H9 (cell line): ENCODE measurements at regions not wholly inside any gene's neighbourhood (a gene's known extent, or its start where the extent isn't known, plus 50 kb on each side); places are given as distances from the start of the nearest gene placed in this dataset.

Source experiments
- DNase-seq: peaks from one replicate; pipeline ENCODE4 v3.0.0-alpha.2; 2017
- H2AFZ ChIP-seq: one replicate; pipeline ENCODE4 v1.6.1; 2013; ENCODE audit warnings: mild to moderate bottlenecking, low read length, control low read depth, moderate library complexity
- H2AK5ac ChIP-seq: 2 replicates; pipeline ENCODE4 v1.6.1; 2013; ENCODE audit warnings: low read length, control low read depth, mixed read lengths; ENCODE audit not compliant: insufficient read length
- H2BK120ac ChIP-seq: one replicate; pipeline ENCODE4 v1.6.1; 2013; ENCODE audit warnings: low read depth, mild to moderate bottlenecking, low read length, control low read depth, inconsistent platforms; ENCODE audit not compliant: poor library complexity, severe bottlenecking
- H2BK12ac ChIP-seq: 2 replicates; pipeline ENCODE4 v1.6.1; 2013; ENCODE audit warnings: low read length, control low read depth, mixed read lengths, low read depth; ENCODE audit not compliant: insufficient read length
- H2BK15ac ChIP-seq: 2 replicates; pipeline ENCODE4 v1.6.1; 2013; ENCODE audit warnings: low read depth, low read length, control low read depth
- H2BK20ac ChIP-seq: one replicate; pipeline ENCODE4 v1.6.1; 2013; ENCODE audit warnings: low read depth, mild to moderate bottlenecking, low read length, control low read depth, inconsistent platforms; ENCODE audit not compliant: poor library complexity, severe bottlenecking
- H2BK5ac ChIP-seq: 2 replicates; pipeline ENCODE4 v1.6.1; 2013; ENCODE audit warnings: low read length, control low read depth, mixed read lengths; ENCODE audit not compliant: insufficient read length
- H3K14ac ChIP-seq: 2 replicates; pipeline ENCODE4 v1.6.1; 2013; ENCODE audit warnings: low read length, control low read depth; ENCODE audit not compliant: insufficient read depth
- H3K18ac ChIP-seq: 2 replicates; pipeline ENCODE4 v1.6.1; 2013; ENCODE audit warnings: low read depth, mild to moderate bottlenecking, mixed read lengths, low read length, control low read depth; ENCODE audit not compliant: insufficient read length
- H3K23ac ChIP-seq: 2 replicates; pipeline ENCODE4 v1.6.1; 2013; ENCODE audit warnings: low read length, control low read depth, mixed read lengths, low read depth; ENCODE audit not compliant: insufficient read length
- H3K23me2 ChIP-seq: 2 replicates; pipeline ENCODE4 v1.6.1; 2013; ENCODE audit warnings: low read depth, mild to moderate bottlenecking, mixed read lengths, low read length, control low read depth; ENCODE audit not compliant: insufficient read length, poor library complexity, severe bottlenecking
- H3K27ac ChIP-seq: 2 replicates; pipeline ENCODE4 v1.5.1; 2013; ENCODE audit warnings: low read length, control low read depth, mixed read lengths, low read depth; ENCODE audit not compliant: insufficient read length
- H3K27me3 ChIP-seq: 2 replicates; pipeline ENCODE4 v1.6.1; 2013; ENCODE audit warnings: low read length, control low read depth, inconsistent platforms; ENCODE audit not compliant: insufficient read depth
- H3K4ac ChIP-seq: 2 replicates; pipeline ENCODE4 v1.6.1; 2013; ENCODE audit warnings: low read depth, mild to moderate bottlenecking, control low read depth, inconsistent platforms, low read length, moderate library complexity
- H3K4me1 ChIP-seq: 2 replicates; pipeline ENCODE4 v1.6.1; 2013; ENCODE audit warnings: low read length, control low read depth, inconsistent platforms; ENCODE audit not compliant: insufficient read depth
- H3K4me2 ChIP-seq: 2 replicates; pipeline ENCODE4 v1.6.1; 2013; ENCODE audit warnings: low read length, control low read depth, mixed read lengths; ENCODE audit not compliant: insufficient read length, insufficient read depth
- H3K56ac ChIP-seq: 2 replicates; pipeline ENCODE4 v1.6.1; 2013; ENCODE audit warnings: low read depth, mild to moderate bottlenecking, mixed read lengths, low read length, control low read depth; ENCODE audit not compliant: insufficient read length
- H3K79me1 ChIP-seq: 2 replicates; pipeline ENCODE4 v1.6.1; 2013; ENCODE audit warnings: low read depth, mild to moderate bottlenecking, moderate library complexity, low read length, control low read depth, inconsistent platforms; ENCODE audit not compliant: insufficient read depth, poor library complexity, severe bottlenecking
- H3K79me2 ChIP-seq: 2 replicates; pipeline ENCODE4 v1.6.1; 2013; ENCODE audit warnings: low read length, control low read depth, inconsistent platforms; ENCODE audit not compliant: insufficient read depth
- H3K9ac ChIP-seq: 2 replicates; pipeline ENCODE4 v1.6.1; 2013; ENCODE audit warnings: low read length, control low read depth, mixed read lengths; ENCODE audit not compliant: insufficient read length; ENCODE audit errors: extremely low read depth
- H3K9me3 ChIP-seq: one replicate; pipeline ENCODE4 v1.6.1; 2013; ENCODE audit warnings: low read depth, low read length, inconsistent platforms; ENCODE audit not compliant: control insufficient read depth
- H3T11ph ChIP-seq: one replicate; pipeline ENCODE4 v1.6.1; 2013; ENCODE audit warnings: mild to moderate bottlenecking, low read length, control low read depth, inconsistent platforms
- H4K20me1 ChIP-seq: one replicate; pipeline ENCODE4 v1.6.1; 2013; ENCODE audit not compliant: control insufficient read depth, insufficient read length, insufficient read depth
- H4K5ac ChIP-seq: 2 replicates; pipeline ENCODE4 v1.6.1; 2013; ENCODE audit warnings: low read depth, mild to moderate bottlenecking, mixed read lengths, low read length, control low read depth; ENCODE audit not compliant: insufficient read length
- H4K8ac ChIP-seq: replicated peaks from 2 replicates; pipeline ENCODE4 v1.6.1; 2013; ENCODE audit warnings: low read length, control low read depth, mixed read lengths, low read depth; ENCODE audit not compliant: insufficient read length
- H4K91ac ChIP-seq: 2 replicates; pipeline ENCODE4 v1.6.1; 2013; ENCODE audit warnings: low read depth, mild to moderate bottlenecking, moderate library complexity, mixed read lengths, low read length, control low read depth; ENCODE audit not compliant: insufficient read length
- H3K27ac Mint-ChIP-seq, 3 experiments: 2 replicates in 2 of 3; 3 replicates in 1 of 3; pipeline ENCODE4 v1.8.0; 2020 to 2021; ENCODE audit warnings: mixed read lengths in 3 of 3, mild to moderate bottlenecking in 1 of 3, moderate library complexity in 1 of 3
- H3K27me3 Mint-ChIP-seq: 2 replicates; pipeline ENCODE4 v1.8.0; 2021; ENCODE audit warnings: low read depth, mild to moderate bottlenecking, moderate library complexity, mixed read lengths
- H3K36me3 Mint-ChIP-seq, 3 experiments: 2 replicates in 2 of 3; 3 replicates in 1 of 3; pipeline ENCODE4 v1.8.0; 2020 to 2021; ENCODE audit warnings: low read depth in 3 of 3, mixed read lengths in 3 of 3; ENCODE audit not compliant: insufficient read depth in 1 of 3
- H3K4me1 Mint-ChIP-seq, 2 experiments: 2 replicates each; pipeline ENCODE4 v1.8.0; 2020; ENCODE audit warnings: mixed read lengths in 2 of 2
- H3K4me3 Mint-ChIP-seq, 2 experiments: 2 replicates in 1 of 2; 3 replicates in 1 of 2; pipeline ENCODE4 v1.8.0; 2020 to 2021; ENCODE audit warnings: mild to moderate bottlenecking in 2 of 2, mixed read lengths in 2 of 2, moderate library complexity in 1 of 2
- H3K9me3 Mint-ChIP-seq, 2 experiments: 2 replicates in 1 of 2; 3 replicates in 1 of 2; pipeline ENCODE4 v1.8.0; 2020; ENCODE audit warnings: mild to moderate bottlenecking in 2 of 2, mixed read lengths in 2 of 2, moderate library complexity in 1 of 2
- CTCF ChIP-seq: fragments of 200-600 bp; sonication (generic); conservative IDR thresholded peaks from 3 replicates; pipeline ENCODE4 v1.8.0; 2021; ENCODE audit warnings: antibody characterized with exemption, mild to moderate bottlenecking
- WGBS: extraction: QIAGEN DNeasy Blood & Tissue Kit; methylation state at CpG from one replicate; pipeline ENCODE4 v1.1.7; 2013; ENCODE audit warnings: missing lambda C conversion rate, low lambda C conversion rate, mixed read lengths; ENCODE audit not compliant: insufficient read length; ENCODE audit errors: extremely low coverage; 5-methylcytosine and 5-hydroxymethylcytosine counted together

GRCh38 chr6:148004651-148005050 is 338.0 kb upstream of the SASH1 start:
- H3K23me2 ChIP-seq = no peaks in the 10 kb centered on the region
- no peak overlapping the region for H3T11ph ChIP-seq
- no peak overlapping the region for H4K5ac ChIP-seq
- H3K23ac ChIP-seq = no peak overlapping the region
- H3K27ac ChIP-seq = no peak overlapping the region
- no peak overlapping the region for H3K14ac ChIP-seq
- H3K4me1 Mint-ChIP-seq = no peaks in the 10 kb centered on the region
- no peak overlapping the region for H2BK5ac ChIP-seq
- H3K79me2 ChIP-seq = no peaks in the 10 kb centered on the region
- no peak overlapping the region for H3K9ac ChIP-seq
- H4K8ac ChIP-seq = no peak overlapping the region
- no peak overlapping the region for H3K4ac ChIP-seq
- H3K56ac ChIP-seq = no peak overlapping the region
- peaks cover 0 to 7% (median 3%) of the 10 kb centered on the region in 3 experiments; a peak in 3 of 7 replicates for H3K36me3 Mint-ChIP-seq
- no peak overlapping the region for H2BK120ac ChIP-seq
- WGBS = no CpG with 5 or more reads among the region's 3 CpGs
- no peaks in the 10 kb centered on the region for H4K20me1 ChIP-seq
- H2BK20ac ChIP-seq = no peak overlapping the region
- H3K27me3 ChIP-seq = no peaks in the 10 kb centered on the region
- no peak overlapping the region for H2BK12ac ChIP-seq
- H3K79me1 ChIP-seq = no peaks in the 10 kb centered on the region
- no peak for TF ChIP-seq CTCF
- no peak for DNase-seq
- no peak overlapping the region for H4K91ac ChIP-seq
- no peaks in the 10 kb centered on the region for H3K9me3 ChIP-seq
- no peak overlapping the region for H3K27ac Mint-ChIP-seq
- no peak overlapping the region for H3K4me3 Mint-ChIP-seq
- H2BK15ac ChIP-seq = no peak overlapping the region
- H3K27me3 Mint-ChIP-seq = no peaks in the 10 kb centered on the region
- H3K4me2 ChIP-seq = no peak overlapping the region
- peaks cover 11 to 12% of the 10 kb centered on the region in 2 experiments; a peak in 4 of 5 replicates for H3K9me3 Mint-ChIP-seq
- no peaks in the 10 kb centered on the region for H3K4me1 ChIP-seq
- H2AK5ac ChIP-seq = no peak overlapping the region
- H3K18ac ChIP-seq = no peak overlapping the region
- no peak overlapping the region for H2AFZ ChIP-seq
